Lower leg skin (tissue), 3 donors: ENCODE measurements at regions not wholly inside any gene's neighbourhood (a gene's known extent, or its start where the extent isn't known, plus 50 kb on each side); places are given as distances from the start of the nearest gene placed in this dataset.

Experiments used
- CTCF ChIP-seq, 3 donors: fragments of 450-650 bp; IDR thresholded peaks; one replicate each; pipeline ENCODE4 v1.5.1; 2016; ENCODE audit warnings: antibody characterized with exemption in 3 of 3, mild to moderate bottlenecking in 3 of 3, moderate library complexity in 2 of 3
- POLR2A ChIP-seq, 2 donors: fragments of 450-650 bp; IDR thresholded peaks; one replicate each; pipeline ENCODE4 v1.6.1; 2016 to 2017; ENCODE audit warnings: antibody characterized with exemption in 2 of 2, mild to moderate bottlenecking in 1 of 2, moderate library complexity in 1 of 2

DNA sequence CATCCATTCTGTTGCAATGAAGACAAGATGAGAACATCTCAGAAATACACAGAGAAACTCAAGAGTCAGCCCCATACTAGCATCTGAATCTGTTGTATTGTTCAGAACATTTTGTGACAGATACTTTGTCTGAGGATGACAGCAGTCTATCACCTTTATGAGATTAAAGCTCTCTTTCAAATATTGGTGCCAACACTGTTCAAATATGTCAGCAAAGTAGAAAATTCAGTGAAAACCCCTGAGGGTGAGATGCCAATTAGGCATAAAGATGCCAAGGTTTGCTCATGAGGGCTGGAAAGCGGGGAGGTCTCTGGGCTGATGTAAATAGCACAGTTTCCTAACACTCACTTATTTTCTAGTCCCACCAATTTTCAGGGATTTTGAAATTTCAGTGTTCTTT, 1054.2 kb upstream of the CRIM1 start:
- TF ChIP-seq CTCF (IDR thresholded peaks at IDR 0.05) (no peak), POLR2A (IDR thresholded peaks at IDR 0.05) (no peak)
